Erythroblast (primary cell): ENCODE measurements at regions not wholly inside any gene's neighbourhood (a gene's known extent, or its start where the extent isn't known, plus 50 kb on each side); places are given as distances from the start of the nearest gene placed in this dataset.

Experiments
- GATA1 ChIP-seq: IDR thresholded peaks from 2 replicates; pipeline ENCODE4 v1.6.1; 2011; ENCODE audit warnings: low read depth, mild to moderate bottlenecking, control low read depth, low read length, moderate library complexity
- POLR2A ChIP-seq: IDR thresholded peaks from 2 replicates; pipeline ENCODE4 v1.6.1; 2011; ENCODE audit warnings: mild to moderate bottlenecking, low read length

GRCh38 chr2:136255648-136256461 is 137.9 kb upstream of the CXCR4 start:
- TF ChIP-seq POLR2A (no peak), GATA1 (no peak)
